GM12878 (cell line): ENCODE measurements at regions not wholly inside any gene's neighbourhood (a gene's known extent, or its start where the extent isn't known, plus 50 kb on each side); places are given as distances from the start of the nearest gene placed in this dataset.

Experiments used
- BRCA1 ChIP-seq: IDR thresholded peaks from 2 replicates; pipeline ENCODE4 v1.6.1; 2011; ENCODE audit warnings: low read depth, low read length, improper control_type of control experiment
- CBFB ChIP-seq: IDR thresholded peaks from 2 replicates; pipeline ENCODE4 v1.6.1; 2016; ENCODE audit warnings: antibody characterized with exemption, low read depth
- CREB1 ChIP-seq: IDR thresholded peaks from 2 replicates; pipeline ENCODE4 v1.6.1; 2012; ENCODE audit warnings: low read depth, mild to moderate bottlenecking, inconsistent platforms
- EZH2 ChIP-seq: IDR thresholded peaks from 2 replicates; pipeline ENCODE4 v1.6.1; 2012; ENCODE audit warnings: low read depth, mild to moderate bottlenecking, control low read depth, inconsistent platforms, low read length, borderline replicate concordance; ENCODE audit not compliant: control insufficient read depth
- FOXM1 ChIP-seq: IDR thresholded peaks from 2 replicates; pipeline ENCODE4 v1.6.1; 2012; ENCODE audit warnings: low read depth, mild to moderate bottlenecking, inconsistent platforms, low read length, moderate library complexity
- MTA3 ChIP-seq: IDR thresholded peaks from 2 replicates; pipeline ENCODE4 v1.6.1; 2012; ENCODE audit warnings: low read length, inconsistent platforms, borderline replicate concordance
- POLR2A ChIP-seq: IDR thresholded peaks from 2 replicates; pipeline ENCODE4 v1.6.1; 2011; ENCODE audit warnings: low read depth, mild to moderate bottlenecking, low read length
- POLR2AphosphoS5 ChIP-seq: IDR thresholded peaks from 2 replicates; pipeline ENCODE4 v1.6.1; 2011; ENCODE audit warnings: mild to moderate bottlenecking, low read length, inconsistent platforms
- TF ChIP-seq, protein P1 (sequence below), 3 experiments: IDR thresholded peaks in 2 of 3; conservative IDR thresholded peaks in 1 of 3; 2 replicates each; pipeline ENCODE4 v1.5.1; 2011; ENCODE audit warnings: low read depth in 3 of 3, low read length in 3 of 3, mild to moderate bottlenecking in 3 of 3, control low read depth in 2 of 3, moderate library complexity in 2 of 3, inconsistent platforms in 1 of 3, mixed read lengths in 1 of 3; ENCODE audit not compliant: control insufficient read depth in 2 of 3, insufficient read depth in 1 of 3; ENCODE audit errors: extremely low read depth in 1 of 3
- TF ChIP-seq, protein P2 (sequence below): fragments of 450-650 bp; IDR thresholded peaks from 2 replicates; pipeline ENCODE4 v1.6.1; 2017; ENCODE audit warnings: mild to moderate bottlenecking, moderate library complexity
- TF ChIP-seq, protein P3 (sequence below): IDR thresholded peaks from 2 replicates; pipeline ENCODE4 v1.6.1; 2012; ENCODE audit warnings: improper control_type of control experiment, low read depth, low read length; ENCODE audit not compliant: insufficient replicate concordance
- TF ChIP-seq, protein P4 (sequence below): fragments of 450-650 bp; IDR thresholded peaks from 2 replicates; pipeline ENCODE4 v1.6.1; 2016; ENCODE audit warnings: mild to moderate bottlenecking, moderate library complexity, borderline replicate concordance
- TF ChIP-seq, protein P5 (sequence below): fragments of 450-650 bp; IDR thresholded peaks from 2 replicates; pipeline ENCODE4 v1.6.1; 2017; ENCODE audit warnings: low read depth, mild to moderate bottlenecking, moderate library complexity
- TF ChIP-seq, protein P6 (sequence below): IDR thresholded peaks from 2 replicates; pipeline ENCODE4 v1.6.1; 2011; ENCODE audit warnings: low read depth, mild to moderate bottlenecking, low read length, moderate library complexity, borderline replicate concordance; ENCODE audit errors: extremely low read depth

DNA sequence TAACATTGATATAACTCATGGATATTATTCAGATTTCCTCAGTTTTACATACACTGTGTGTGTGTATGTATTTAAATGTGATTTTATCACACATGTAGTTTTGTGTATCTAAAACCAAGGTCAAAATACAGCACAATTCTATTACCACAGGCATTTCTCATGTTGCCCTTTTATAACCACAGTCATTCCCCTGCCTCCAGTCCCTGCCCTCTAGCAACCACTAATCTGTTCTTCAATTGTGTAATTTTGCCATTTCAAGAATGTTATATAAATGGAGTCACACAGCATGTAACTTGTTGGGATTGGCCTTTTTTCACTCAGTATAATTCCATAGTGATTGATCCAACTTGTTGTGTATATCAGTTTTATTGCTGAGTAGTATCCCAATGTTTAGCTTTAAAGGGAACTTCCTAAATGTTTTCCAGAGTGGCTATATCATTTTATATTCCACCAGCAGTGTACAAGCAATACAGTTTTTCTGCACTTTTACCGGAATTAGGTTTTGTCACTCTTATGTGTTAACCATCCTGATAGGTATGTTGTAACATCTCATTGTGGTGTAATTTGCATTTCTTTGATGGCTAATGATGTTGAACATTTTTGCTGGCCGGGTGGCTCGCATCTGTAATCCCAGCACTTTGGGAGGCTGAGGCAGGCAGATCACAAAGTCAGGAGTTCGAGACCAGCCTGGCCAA, 338.2 kb downstream of the SOX4 start:
- TF ChIP-seq POLR2A (no peak), MTA3 (no peak), CREB1 (no peak), BRCA1 (no peak), POLR2AphosphoS5 (no peak), FOXM1 (no peak), CBFB (no peak), EZH2 (no peak)
- TF ChIP-seq, protein P1, sequence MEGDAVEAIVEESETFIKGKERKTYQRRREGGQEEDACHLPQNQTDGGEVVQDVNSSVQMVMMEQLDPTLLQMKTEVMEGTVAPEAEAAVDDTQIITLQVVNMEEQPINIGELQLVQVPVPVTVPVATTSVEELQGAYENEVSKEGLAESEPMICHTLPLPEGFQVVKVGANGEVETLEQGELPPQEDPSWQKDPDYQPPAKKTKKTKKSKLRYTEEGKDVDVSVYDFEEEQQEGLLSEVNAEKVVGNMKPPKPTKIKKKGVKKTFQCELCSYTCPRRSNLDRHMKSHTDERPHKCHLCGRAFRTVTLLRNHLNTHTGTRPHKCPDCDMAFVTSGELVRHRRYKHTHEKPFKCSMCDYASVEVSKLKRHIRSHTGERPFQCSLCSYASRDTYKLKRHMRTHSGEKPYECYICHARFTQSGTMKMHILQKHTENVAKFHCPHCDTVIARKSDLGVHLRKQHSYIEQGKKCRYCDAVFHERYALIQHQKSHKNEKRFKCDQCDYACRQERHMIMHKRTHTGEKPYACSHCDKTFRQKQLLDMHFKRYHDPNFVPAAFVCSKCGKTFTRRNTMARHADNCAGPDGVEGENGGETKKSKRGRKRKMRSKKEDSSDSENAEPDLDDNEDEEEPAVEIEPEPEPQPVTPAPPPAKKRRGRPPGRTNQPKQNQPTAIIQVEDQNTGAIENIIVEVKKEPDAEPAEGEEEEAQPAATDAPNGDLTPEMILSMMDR (IDR thresholded peaks at IDR 0.05 in 2 of 3, conservative IDR thresholded peaks at IDR 0.05 in 1 of 3; ENCODE audit: control insufficient read depth in 2 of 3, extremely low read depth in 1 of 3, insufficient read depth in 1 of 3, low read depth in 3 of 3, low read length in 3 of 3) = no peak
- TF ChIP-seq, protein P2, sequence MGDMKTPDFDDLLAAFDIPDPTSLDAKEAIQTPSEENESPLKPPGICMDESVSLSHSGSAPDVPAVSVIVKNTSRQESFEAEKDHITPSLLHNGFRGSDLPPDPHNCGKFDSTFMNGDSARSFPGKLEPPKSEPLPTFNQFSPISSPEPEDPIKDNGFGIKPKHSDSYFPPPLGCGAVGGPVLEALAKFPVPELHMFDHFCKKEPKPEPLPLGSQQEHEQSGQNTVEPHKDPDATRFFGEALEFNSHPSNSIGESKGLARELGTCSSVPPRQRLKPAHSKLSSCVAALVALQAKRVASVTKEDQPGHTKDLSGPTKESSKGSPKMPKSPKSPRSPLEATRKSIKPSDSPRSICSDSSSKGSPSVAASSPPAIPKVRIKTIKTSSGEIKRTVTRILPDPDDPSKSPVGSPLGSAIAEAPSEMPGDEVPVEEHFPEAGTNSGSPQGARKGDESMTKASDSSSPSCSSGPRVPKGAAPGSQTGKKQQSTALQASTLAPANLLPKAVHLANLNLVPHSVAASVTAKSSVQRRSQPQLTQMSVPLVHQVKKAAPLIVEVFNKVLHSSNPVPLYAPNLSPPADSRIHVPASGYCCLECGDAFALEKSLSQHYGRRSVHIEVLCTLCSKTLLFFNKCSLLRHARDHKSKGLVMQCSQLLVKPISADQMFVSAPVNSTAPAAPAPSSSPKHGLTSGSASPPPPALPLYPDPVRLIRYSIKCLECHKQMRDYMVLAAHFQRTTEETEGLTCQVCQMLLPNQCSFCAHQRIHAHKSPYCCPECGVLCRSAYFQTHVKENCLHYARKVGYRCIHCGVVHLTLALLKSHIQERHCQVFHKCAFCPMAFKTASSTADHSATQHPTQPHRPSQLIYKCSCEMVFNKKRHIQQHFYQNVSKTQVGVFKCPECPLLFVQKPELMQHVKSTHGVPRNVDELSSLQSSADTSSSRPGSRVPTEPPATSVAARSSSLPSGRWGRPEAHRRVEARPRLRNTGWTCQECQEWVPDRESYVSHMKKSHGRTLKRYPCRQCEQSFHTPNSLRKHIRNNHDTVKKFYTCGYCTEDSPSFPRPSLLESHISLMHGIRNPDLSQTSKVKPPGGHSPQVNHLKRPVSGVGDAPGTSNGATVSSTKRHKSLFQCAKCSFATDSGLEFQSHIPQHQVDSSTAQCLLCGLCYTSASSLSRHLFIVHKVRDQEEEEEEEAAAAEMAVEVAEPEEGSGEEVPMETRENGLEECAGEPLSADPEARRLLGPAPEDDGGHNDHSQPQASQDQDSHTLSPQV = no peak
- TF ChIP-seq, protein P3, sequence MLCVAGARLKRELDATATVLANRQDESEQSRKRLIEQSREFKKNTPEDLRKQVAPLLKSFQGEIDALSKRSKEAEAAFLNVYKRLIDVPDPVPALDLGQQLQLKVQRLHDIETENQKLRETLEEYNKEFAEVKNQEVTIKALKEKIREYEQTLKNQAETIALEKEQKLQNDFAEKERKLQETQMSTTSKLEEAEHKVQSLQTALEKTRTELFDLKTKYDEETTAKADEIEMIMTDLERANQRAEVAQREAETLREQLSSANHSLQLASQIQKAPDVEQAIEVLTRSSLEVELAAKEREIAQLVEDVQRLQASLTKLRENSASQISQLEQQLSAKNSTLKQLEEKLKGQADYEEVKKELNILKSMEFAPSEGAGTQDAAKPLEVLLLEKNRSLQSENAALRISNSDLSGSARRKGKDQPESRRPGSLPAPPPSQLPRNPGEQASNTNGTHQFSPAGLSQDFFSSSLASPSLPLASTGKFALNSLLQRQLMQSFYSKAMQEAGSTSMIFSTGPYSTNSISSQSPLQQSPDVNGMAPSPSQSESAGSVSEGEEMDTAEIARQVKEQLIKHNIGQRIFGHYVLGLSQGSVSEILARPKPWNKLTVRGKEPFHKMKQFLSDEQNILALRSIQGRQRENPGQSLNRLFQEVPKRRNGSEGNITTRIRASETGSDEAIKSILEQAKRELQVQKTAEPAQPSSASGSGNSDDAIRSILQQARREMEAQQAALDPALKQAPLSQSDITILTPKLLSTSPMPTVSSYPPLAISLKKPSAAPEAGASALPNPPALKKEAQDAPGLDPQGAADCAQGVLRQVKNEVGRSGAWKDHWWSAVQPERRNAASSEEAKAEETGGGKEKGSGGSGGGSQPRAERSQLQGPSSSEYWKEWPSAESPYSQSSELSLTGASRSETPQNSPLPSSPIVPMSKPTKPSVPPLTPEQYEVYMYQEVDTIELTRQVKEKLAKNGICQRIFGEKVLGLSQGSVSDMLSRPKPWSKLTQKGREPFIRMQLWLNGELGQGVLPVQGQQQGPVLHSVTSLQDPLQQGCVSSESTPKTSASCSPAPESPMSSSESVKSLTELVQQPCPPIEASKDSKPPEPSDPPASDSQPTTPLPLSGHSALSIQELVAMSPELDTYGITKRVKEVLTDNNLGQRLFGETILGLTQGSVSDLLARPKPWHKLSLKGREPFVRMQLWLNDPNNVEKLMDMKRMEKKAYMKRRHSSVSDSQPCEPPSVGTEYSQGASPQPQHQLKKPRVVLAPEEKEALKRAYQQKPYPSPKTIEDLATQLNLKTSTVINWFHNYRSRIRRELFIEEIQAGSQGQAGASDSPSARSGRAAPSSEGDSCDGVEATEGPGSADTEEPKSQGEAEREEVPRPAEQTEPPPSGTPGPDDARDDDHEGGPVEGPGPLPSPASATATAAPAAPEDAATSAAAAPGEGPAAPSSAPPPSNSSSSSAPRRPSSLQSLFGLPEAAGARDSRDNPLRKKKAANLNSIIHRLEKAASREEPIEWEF = no peak
- TF ChIP-seq, protein P4, sequence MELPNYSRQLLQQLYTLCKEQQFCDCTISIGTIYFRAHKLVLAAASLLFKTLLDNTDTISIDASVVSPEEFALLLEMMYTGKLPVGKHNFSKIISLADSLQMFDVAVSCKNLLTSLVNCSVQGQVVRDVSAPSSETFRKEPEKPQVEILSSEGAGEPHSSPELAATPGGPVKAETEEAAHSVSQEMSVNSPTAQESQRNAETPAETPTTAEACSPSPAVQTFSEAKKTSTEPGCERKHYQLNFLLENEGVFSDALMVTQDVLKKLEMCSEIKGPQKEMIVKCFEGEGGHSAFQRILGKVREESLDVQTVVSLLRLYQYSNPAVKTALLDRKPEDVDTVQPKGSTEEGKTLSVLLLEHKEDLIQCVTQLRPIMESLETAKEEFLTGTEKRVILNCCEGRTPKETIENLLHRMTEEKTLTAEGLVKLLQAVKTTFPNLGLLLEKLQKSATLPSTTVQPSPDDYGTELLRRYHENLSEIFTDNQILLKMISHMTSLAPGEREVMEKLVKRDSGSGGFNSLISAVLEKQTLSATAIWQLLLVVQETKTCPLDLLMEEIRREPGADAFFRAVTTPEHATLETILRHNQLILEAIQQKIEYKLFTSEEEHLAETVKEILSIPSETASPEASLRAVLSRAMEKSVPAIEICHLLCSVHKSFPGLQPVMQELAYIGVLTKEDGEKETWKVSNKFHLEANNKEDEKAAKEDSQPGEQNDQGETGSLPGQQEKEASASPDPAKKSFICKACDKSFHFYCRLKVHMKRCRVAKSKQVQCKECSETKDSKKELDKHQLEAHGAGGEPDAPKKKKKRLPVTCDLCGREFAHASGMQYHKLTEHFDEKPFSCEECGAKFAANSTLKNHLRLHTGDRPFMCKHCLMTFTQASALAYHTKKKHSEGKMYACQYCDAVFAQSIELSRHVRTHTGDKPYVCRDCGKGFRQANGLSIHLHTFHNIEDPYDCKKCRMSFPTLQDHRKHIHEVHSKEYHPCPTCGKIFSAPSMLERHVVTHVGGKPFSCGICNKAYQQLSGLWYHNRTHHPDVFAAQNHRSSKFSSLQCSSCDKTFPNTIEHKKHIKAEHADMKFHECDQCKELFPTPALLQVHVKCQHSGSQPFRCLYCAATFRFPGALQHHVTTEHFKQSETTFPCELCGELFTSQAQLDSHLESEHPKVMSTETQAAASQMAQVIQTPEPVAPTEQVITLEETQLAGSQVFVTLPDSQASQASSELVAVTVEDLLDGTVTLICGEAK = no peak
- TF ChIP-seq, protein P5, sequence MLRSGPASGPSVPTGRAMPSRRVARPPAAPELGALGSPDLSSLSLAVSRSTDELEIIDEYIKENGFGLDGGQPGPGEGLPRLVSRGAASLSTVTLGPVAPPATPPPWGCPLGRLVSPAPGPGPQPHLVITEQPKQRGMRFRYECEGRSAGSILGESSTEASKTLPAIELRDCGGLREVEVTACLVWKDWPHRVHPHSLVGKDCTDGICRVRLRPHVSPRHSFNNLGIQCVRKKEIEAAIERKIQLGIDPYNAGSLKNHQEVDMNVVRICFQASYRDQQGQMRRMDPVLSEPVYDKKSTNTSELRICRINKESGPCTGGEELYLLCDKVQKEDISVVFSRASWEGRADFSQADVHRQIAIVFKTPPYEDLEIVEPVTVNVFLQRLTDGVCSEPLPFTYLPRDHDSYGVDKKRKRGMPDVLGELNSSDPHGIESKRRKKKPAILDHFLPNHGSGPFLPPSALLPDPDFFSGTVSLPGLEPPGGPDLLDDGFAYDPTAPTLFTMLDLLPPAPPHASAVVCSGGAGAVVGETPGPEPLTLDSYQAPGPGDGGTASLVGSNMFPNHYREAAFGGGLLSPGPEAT = no peak
- TF ChIP-seq, protein P6, sequence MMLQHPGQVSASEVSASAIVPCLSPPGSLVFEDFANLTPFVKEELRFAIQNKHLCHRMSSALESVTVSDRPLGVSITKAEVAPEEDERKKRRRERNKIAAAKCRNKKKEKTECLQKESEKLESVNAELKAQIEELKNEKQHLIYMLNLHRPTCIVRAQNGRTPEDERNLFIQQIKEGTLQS = no peak
